ENCODE measurements at regions not wholly inside any gene's neighbourhood (a gene's known extent, or its start where the extent isn't known, plus 50 kb on each side); places are given as distances from the start of the nearest gene placed in this dataset.
"Not testable (repeated sequence)": the region's sequence is repeated elsewhere in the genome, so short reads cannot be mapped to it uniquely, and the experiment has no call there.

DNA sequence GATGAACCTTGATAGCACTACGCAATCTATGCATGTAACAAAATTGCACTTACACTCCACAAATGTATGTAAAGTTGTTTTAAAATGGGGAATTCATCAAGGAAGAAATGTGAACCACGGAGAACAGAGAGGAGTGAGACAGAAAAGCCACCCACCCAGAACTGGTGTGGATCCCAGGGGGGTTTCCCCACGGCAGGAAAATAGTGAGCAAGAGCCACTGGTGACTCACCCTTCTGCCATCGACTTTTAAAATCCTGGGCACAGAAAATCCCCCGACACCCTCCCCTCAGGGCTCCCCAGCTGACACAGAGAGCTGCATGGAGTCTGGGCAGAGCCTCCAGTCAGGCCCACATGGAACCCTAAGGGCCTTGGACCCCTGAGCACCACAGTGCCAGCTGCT is 146.0 kb upstream of the POTED start:
- intact Hi-C loops (cut with DNase I); H3K4me1 ChIP-seq (ENCODE audit: control insufficient read depth in 1 of 2, insufficient read depth in 2 of 2, low read length in 2 of 2); ATAC-seq (ENCODE audit: low FRiP score); H3K4me3 ChIP-seq (ENCODE audit: low read length in 2 of 2); H3K27ac ChIP-seq (ENCODE audit: low read depth in 1 of 2, low read length in 2 of 2); DNase-seq; H3K9me3 ChIP-seq (ENCODE audit: control insufficient read depth, low read length); H3K36me3 ChIP-seq (ENCODE audit: control insufficient read depth in 1 of 2, insufficient read depth in 2 of 2, low read length in 1 of 2); H3K27me3 ChIP-seq (ENCODE audit: control insufficient read depth in 1 of 2, insufficient read depth in 2 of 2, low read length in 1 of 2): not testable (repeated sequence)
- 53 to 56% methylated on average over 5 of the region's 5 CpGs for WGBS, 2 donors

Small RNA genes in the stretch of these regions (microRNA-seq; reads per million reads assigned to microRNA genes)
- 0 reads per million in 2 donors for gene MIR3156-3
